Thoracic aorta (tissue), 2 donors: ENCODE measurements at regions not wholly inside any gene's neighbourhood (a gene's known extent, or its start where the extent isn't known, plus 50 kb on each side); places are given as distances from the start of the nearest gene placed in this dataset.

Experiments used
- ATAC-seq: fragments of 150-250 bp; one replicate; pipeline ENCODE4 v1.8.0; 2017; ENCODE audit warnings: low read depth; ENCODE audit not compliant: insufficient number of reproducible peaks, low FRiP score
- DNase-seq: peaks from one replicate; pipeline ENCODE4 v3.0.0-alpha.2; 2020; ENCODE audit warnings: low spot score
- H3K27ac ChIP-seq, 2 donors: fragments of 200-600 bp; sonication (generic); 1 replicate in 1 of 2; 2 replicates in 1 of 2; pipeline ENCODE4 v1.5.1; 2016; ENCODE audit warnings: mild to moderate bottlenecking in 2 of 2, moderate library complexity in 2 of 2
- H3K27me3 ChIP-seq: fragments of 200-600 bp; sonication (generic); replicated peaks from 2 replicates; pipeline ENCODE4 v1.6.0; 2016; ENCODE audit warnings: mild to moderate bottlenecking; ENCODE audit not compliant: insufficient read depth
- H3K36me3 ChIP-seq: fragments of 200-600 bp; sonication (generic); one replicate; pipeline ENCODE4 v1.5.1; 2016
- H3K4me1 ChIP-seq, 2 donors: fragments of 200-600 bp; sonication (generic); 1 replicate in 1 of 2; 2 replicates in 1 of 2; pipeline versions ENCODE4 v1.5.1 to v1.6.0; 2016; ENCODE audit warnings: low read depth in 2 of 2, mild to moderate bottlenecking in 1 of 2; ENCODE audit not compliant: control insufficient read depth in 1 of 2
- H3K4me3 ChIP-seq: fragments of 200-600 bp; sonication (generic); 2 replicates; pipeline ENCODE4 v1.5.1; 2016; ENCODE audit warnings: mild to moderate bottlenecking
- H3K9me3 ChIP-seq: fragments of 200-600 bp; sonication (generic); 2 replicates; pipeline ENCODE4 v1.5.1; 2016
- TF ChIP-seq, protein P1 (sequence below): fragments of 200-600 bp; sonication (generic); IDR thresholded peaks from one replicate; pipeline ENCODE4 v1.5.1; 2019; ENCODE audit warnings: antibody characterized with exemption

DNA sequence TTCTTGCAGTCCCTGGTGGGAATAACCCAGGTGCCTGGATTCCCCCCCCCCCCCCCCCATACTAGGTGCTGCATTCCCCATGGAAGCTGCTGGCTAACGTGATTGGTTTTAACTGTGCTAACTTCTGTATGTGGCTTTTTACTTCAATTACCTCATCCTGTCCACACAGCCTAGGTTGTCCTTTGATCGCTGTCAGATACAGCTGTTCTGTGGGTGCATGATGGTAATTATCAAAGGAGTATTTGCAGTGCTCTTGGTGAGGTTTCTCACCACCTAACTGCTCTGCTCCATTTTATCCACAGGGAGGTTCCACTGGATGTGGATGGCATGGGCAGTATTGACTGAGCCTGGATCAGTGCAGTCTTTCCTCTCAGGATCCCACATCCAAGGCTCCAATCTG is 93.0 kb downstream of the ZNF518B start:
- ATAC-seq (no peak), DNase-seq (no peak)
- no peak overlapping the region for H3K27ac ChIP-seq
- TF ChIP-seq, protein P1, sequence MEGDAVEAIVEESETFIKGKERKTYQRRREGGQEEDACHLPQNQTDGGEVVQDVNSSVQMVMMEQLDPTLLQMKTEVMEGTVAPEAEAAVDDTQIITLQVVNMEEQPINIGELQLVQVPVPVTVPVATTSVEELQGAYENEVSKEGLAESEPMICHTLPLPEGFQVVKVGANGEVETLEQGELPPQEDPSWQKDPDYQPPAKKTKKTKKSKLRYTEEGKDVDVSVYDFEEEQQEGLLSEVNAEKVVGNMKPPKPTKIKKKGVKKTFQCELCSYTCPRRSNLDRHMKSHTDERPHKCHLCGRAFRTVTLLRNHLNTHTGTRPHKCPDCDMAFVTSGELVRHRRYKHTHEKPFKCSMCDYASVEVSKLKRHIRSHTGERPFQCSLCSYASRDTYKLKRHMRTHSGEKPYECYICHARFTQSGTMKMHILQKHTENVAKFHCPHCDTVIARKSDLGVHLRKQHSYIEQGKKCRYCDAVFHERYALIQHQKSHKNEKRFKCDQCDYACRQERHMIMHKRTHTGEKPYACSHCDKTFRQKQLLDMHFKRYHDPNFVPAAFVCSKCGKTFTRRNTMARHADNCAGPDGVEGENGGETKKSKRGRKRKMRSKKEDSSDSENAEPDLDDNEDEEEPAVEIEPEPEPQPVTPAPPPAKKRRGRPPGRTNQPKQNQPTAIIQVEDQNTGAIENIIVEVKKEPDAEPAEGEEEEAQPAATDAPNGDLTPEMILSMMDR = no peak
- H3K9me3 ChIP-seq = no peaks in the 10 kb centered on the region
- no peaks in the 10 kb centered on the region for H3K36me3 ChIP-seq
- no peak overlapping the region for H3K4me3 ChIP-seq
- H3K27me3 ChIP-seq = no peaks in the 10 kb centered on the region
- no peaks in the 10 kb centered on the region for H3K4me1 ChIP-seq

DNA sequence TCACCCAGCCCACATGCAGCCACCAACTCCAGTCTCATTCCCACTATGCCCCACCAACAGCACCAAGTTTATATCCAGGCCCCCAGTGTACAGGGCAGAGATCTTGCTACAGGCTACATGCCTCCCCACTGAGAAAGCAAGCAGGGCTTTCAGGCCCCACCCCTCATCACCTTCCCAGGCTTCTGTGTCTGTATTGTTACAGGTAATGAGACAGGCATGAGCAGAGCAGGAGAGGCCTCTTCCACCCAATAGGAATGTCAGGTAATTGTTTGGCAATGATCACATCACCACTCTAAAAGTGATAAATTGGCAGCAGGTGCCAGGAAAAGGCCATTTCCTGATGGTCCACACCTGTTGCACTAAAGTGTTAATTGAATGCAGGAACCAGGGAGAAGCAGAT is 102.5 kb downstream of the ZNF518B start:
- Histone ChIP-seq H3K27me3 (no peaks in the 10 kb centered on the region), H3K36me3 (no peaks in the 10 kb centered on the region), H3K27ac (no peak overlapping the region), H3K4me1 (no peaks in the 10 kb centered on the region), H3K4me3 (no peak overlapping the region), H3K9me3 (no peaks in the 10 kb centered on the region)
- TF ChIP-seq, protein P1 = no peak
- ATAC-seq (no peak), DNase-seq (no peak)

DNA sequence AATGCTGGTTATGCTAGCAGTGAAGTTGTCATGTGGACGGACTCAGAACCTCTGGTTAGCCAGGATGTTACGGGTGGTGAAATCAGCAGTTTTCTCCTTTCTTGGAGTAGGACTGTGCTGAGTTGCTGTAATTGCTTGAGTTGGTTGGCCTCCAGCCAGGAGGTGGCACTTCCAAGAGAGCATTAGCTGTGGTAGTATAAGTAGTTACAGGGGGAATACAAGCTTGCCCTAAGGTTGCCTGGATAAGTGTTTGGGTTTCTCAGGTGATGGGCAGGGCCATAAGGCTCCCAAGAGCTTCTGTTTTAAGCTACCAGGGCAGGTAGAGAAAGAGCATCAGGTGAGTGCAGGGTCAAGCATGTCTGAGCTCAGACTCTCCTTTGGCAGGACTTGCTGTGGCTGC is 103.0 kb downstream of the ZNF518B start:
- Histone ChIP-seq H3K4me1 (no peaks in the 10 kb centered on the region), H3K9me3 (no peaks in the 10 kb centered on the region), H3K27me3 (no peaks in the 10 kb centered on the region), H3K36me3 (no peaks in the 10 kb centered on the region), H3K27ac (no peak overlapping the region), H3K4me3 (no peak overlapping the region)
- ATAC-seq (no peak), DNase-seq (no peak)
- TF ChIP-seq, protein P1 = no peak

DNA sequence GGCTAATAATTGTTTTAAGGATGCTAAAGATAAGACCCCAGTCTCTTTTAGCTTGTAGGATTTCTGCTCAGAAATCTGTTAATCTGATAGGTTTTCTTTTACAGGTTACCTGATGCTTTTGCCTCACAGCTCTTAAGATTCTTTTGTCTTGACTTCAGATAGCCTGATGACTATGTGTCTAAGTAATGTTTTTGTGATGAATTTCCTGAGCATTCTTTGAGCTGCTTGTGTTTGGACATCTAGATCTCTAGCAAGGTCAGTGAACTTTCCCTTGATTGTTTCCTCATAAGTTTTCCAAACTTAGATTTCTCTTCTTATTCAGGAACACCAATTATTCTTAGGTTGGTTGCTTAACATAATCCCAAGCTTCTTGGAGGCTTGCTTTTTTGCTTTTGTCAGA is 104.1 kb downstream of the ZNF518B start:
- Histone ChIP-seq H3K4me3 (no peak overlapping the region), H3K27me3 (no peaks in the 10 kb centered on the region), H3K9me3 (no peaks in the 10 kb centered on the region), H3K4me1 (no peaks in the 10 kb centered on the region), H3K27ac (no peak overlapping the region), H3K36me3 (no peaks in the 10 kb centered on the region)
- TF ChIP-seq, protein P1 = no peak
- no peak for DNase-seq
- no peak for ATAC-seq

DNA sequence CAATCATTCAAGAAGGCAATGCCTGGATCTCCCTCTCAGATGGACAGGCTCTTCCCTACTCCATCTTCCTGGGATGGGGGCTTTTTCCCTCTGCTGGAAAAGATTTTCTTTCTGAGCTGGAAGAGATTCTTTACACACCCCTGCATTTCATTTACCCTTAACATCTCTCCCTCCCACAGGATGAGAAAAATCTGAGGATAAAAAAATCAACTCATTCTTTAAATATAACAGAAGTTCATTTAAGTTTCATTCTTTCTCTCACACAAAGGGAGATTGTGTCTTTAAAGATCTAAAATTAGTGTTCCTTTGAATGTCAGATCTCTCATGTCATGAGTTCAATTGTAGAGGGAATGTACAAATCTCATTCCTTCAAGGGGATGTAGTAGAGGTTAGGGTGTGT is 109.0 kb downstream of the ZNF518B start:
- no peak overlapping the region for H3K4me3 ChIP-seq
- H3K4me1 ChIP-seq = no peaks in the 10 kb centered on the region
- no peaks in the 10 kb centered on the region for H3K27me3 ChIP-seq
- TF ChIP-seq, protein P1 = no peak
- no peak overlapping the region for H3K27ac ChIP-seq
- ATAC-seq (no peak), DNase-seq (no peak)
- H3K9me3 ChIP-seq = no peaks in the 10 kb centered on the region
- no peaks in the 10 kb centered on the region for H3K36me3 ChIP-seq
